ENCODE measurements at regions not wholly inside any gene's neighbourhood (a gene's known extent, or its start where the extent isn't known, plus 50 kb on each side); places are given as distances from the start of the nearest gene placed in this dataset.

- Mint-ChIP-seq H3K36me3 (ENCODE audit: low read depth) (no peaks in the 10 kb centered on the region), H3K9me3 (peaks cover 3% of the 10 kb centered on the region), H3K27me3 (ENCODE audit: low read depth) (peaks cover 5% of the 10 kb centered on the region), H3K4me1 (peaks cover under 1% of the 10 kb centered on the region), H3K27ac (no peak overlapping the region), H3K4me3 (no peak overlapping the region)
- TF ChIP-seq CTCF (IDR thresholded peaks at IDR 0.05; ENCODE audit: unreplicated experiment in 3 of 3): no peak
These were observed 395.0 kb downstream of the TFAP2A start for GRCh38 chr6:10019851-10020250.

- no peak for TF ChIP-seq CTCF (IDR thresholded peaks at IDR 0.05; ENCODE audit: unreplicated experiment in 3 of 3)
- no peak overlapping the region for H3K4me3 Mint-ChIP-seq
- peaks cover 6% of the 10 kb centered on the region for H3K4me1 Mint-ChIP-seq
- H3K36me3 Mint-ChIP-seq (ENCODE audit: low read depth): no peaks in the 10 kb centered on the region
- no peaks in the 10 kb centered on the region for H3K27me3 Mint-ChIP-seq (ENCODE audit: low read depth)
- peaks cover 9% of the 10 kb centered on the region for H3K9me3 Mint-ChIP-seq
- H3K27ac Mint-ChIP-seq: peak overlapping the region in 1 of 3 experiments; percentile 31
These were observed 400.3 kb downstream of the TFAP2A start for GRCh38 chr6:10014557-10014956.

GRCh38 chr6:10000551-10000950 is 414.3 kb downstream of the TFAP2A start:
- H3K27me3 Mint-ChIP-seq (ENCODE audit: low read depth): peaks cover 3% of the 10 kb centered on the region

GRCh38 chr6:9999796-10000195 is 415.1 kb downstream of the TFAP2A start:
- no peaks in the 10 kb centered on the region for H3K36me3 Mint-ChIP-seq (ENCODE audit: low read depth)
- H3K4me3 Mint-ChIP-seq: no peak overlapping the region
- no peak for TF ChIP-seq CTCF (IDR thresholded peaks at IDR 0.05; ENCODE audit: unreplicated experiment in 3 of 3)
- no peak overlapping the region for H3K27ac Mint-ChIP-seq
- no peaks in the 10 kb centered on the region for H3K4me1 Mint-ChIP-seq
- peaks cover 3% of the 10 kb centered on the region for H3K27me3 Mint-ChIP-seq (ENCODE audit: low read depth)
- no peaks in the 10 kb centered on the region for H3K9me3 Mint-ChIP-seq

More at GRCh38 chr6:10000551-10000950, 414.3 kb downstream of the TFAP2A start:
- Mint-ChIP-seq H3K27ac (no peak overlapping the region), H3K4me3 (no peak overlapping the region), H3K9me3 (no peaks in the 10 kb centered on the region), H3K36me3 (ENCODE audit: low read depth) (no peaks in the 10 kb centered on the region), H3K4me1 (no peaks in the 10 kb centered on the region)
- no peak for TF ChIP-seq CTCF (IDR thresholded peaks at IDR 0.05; ENCODE audit: unreplicated experiment in 3 of 3)

GRCh38 chr6:9986273-9986672 is 428.6 kb downstream of the TFAP2A start:
- H3K27me3 Mint-ChIP-seq (ENCODE audit: low read depth): no peaks in the 10 kb centered on the region
- no peaks in the 10 kb centered on the region for H3K4me1 Mint-ChIP-seq
- no peak overlapping the region for H3K27ac Mint-ChIP-seq
- peaks cover 4% of the 10 kb centered on the region for H3K9me3 Mint-ChIP-seq
- H3K36me3 Mint-ChIP-seq (ENCODE audit: low read depth): peaks cover 3% of the 10 kb centered on the region
- no peak for TF ChIP-seq CTCF (IDR thresholded peaks at IDR 0.05; ENCODE audit: unreplicated experiment in 3 of 3)
- no peak overlapping the region for H3K4me3 Mint-ChIP-seq

- no peaks in the 10 kb centered on the region for H3K27me3 Mint-ChIP-seq (ENCODE audit: low read depth)
- H3K4me1 Mint-ChIP-seq: no peaks in the 10 kb centered on the region
These were observed 429.4 kb downstream of the TFAP2A start for GRCh38 chr6:9985481-9985880.

More at GRCh38 chr6:9985481-9985880, 429.4 kb downstream of the TFAP2A start:
- H3K4me3 Mint-ChIP-seq: no peak overlapping the region
- peaks cover 4% of the 10 kb centered on the region for H3K9me3 Mint-ChIP-seq
- no peak for TF ChIP-seq CTCF (IDR thresholded peaks at IDR 0.05; ENCODE audit: unreplicated experiment in 3 of 3)
- H3K36me3 Mint-ChIP-seq (ENCODE audit: low read depth): peaks cover 3% of the 10 kb centered on the region
- no peak overlapping the region for H3K27ac Mint-ChIP-seq

All from nephron (organoid).